ENCODE measurements at regions not wholly inside any gene's neighbourhood (a gene's known extent, or its start where the extent isn't known, plus 50 kb on each side); places are given as distances from the start of the nearest gene placed in this dataset.
"Not testable (repeated sequence)": the region's sequence is repeated elsewhere in the genome, so short reads cannot be mapped to it uniquely, and the experiment has no call there.

- FAIRE-seq = not testable (repeated sequence)
Measured at GRCh38 chr15:21357056-21357455, 83.2 kb downstream of the POTEB3 start.

- FAIRE-seq = not testable (repeated sequence)
Measured at GRCh38 chr15:21355944-21356343, 84.4 kb downstream of the POTEB3 start.

GRCh38 chr15:21354597-21354996, 85.7 kb downstream of the POTEB3 start:
- FAIRE-seq = not testable (repeated sequence)

- FAIRE-seq = not testable (repeated sequence)
Measured at GRCh38 chr15:21352670-21353318, 87.5 kb downstream of the POTEB3 start.

GRCh38 chr15:21344960-21345359, 95.3 kb downstream of the POTEB3 start:
- FAIRE-seq = not testable (repeated sequence)

- not testable (repeated sequence) for FAIRE-seq
Measured at GRCh38 chr15:21344500-21344899, 95.8 kb downstream of the POTEB3 start.

GRCh38 chr15:21337028-21337427, 103.3 kb downstream of the POTEB3 start:
- FAIRE-seq = not testable (repeated sequence)

GRCh38 chr15:21324720-21325460, 115.4 kb downstream of the POTEB3 start:
- not testable (repeated sequence) for FAIRE-seq

- FAIRE-seq = peak; percentile 80
Measured at GRCh38 chr15:21284353-21284752, 155.9 kb downstream of the POTEB3 start.

GRCh38 chr15:21283210-21283609, 157.1 kb downstream of the POTEB3 start:
- FAIRE-seq = not testable (repeated sequence)

GRCh38 chr15:21280272-21280671, 160.0 kb downstream of the POTEB3 start:
- FAIRE-seq = not testable (repeated sequence)

- FAIRE-seq = not testable (repeated sequence)
Measured at GRCh38 chr15:21272176-21272982, 167.9 kb downstream of the POTEB3 start.

- FAIRE-seq = no peak
Measured at GRCh38 chr15:21271566-21271965, 168.7 kb downstream of the POTEB3 start.

GRCh38 chr15:21270474-21270873, 169.8 kb downstream of the POTEB3 start:
- FAIRE-seq = no peak

GRCh38 chr15:21269673-21270072, 170.6 kb downstream of the POTEB3 start:
- FAIRE-seq = not testable (repeated sequence)

GRCh38 chr15:21269121-21269520, 171.2 kb downstream of the POTEB3 start:
- no peak for FAIRE-seq

- no peak for FAIRE-seq
Measured at GRCh38 chr15:21268436-21268940, 171.8 kb downstream of the POTEB3 start.

GRCh38 chr15:21267671-21268395, 172.5 kb downstream of the POTEB3 start:
- no peak for FAIRE-seq

- FAIRE-seq = no peak
Measured at GRCh38 chr15:21267226-21267625, 173.1 kb downstream of the POTEB3 start.

GRCh38 chr15:21265628-21266027, 174.7 kb downstream of the POTEB3 start:
- FAIRE-seq = not testable (repeated sequence)

GRCh38 chr15:21262851-21263425, 177.4 kb downstream of the POTEB3 start:
- no peak for FAIRE-seq

All from G401.6 (cell line).